ENCODE measurements at regions not wholly inside any gene's neighbourhood (a gene's known extent, or its start where the extent isn't known, plus 50 kb on each side); places are given as distances from the start of the nearest gene placed in this dataset.

DNA sequence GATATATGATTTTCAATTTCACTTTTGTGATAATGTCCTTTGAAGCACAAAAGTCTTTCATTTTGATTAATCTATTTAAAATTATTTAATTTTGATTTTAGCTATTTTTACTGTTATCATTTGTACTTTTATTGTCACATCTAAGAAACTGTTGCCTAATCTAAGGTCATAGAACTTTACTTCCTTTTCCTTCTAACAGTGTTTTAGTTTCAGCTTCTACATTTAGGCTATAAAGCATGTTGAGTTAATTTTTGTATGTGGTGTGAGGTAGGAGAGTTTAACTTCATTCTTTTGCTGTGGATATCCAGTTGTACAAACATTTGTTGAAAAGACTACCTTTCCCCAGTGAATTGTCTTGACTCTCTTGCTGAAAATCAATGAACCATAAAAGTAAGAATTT is 204.5 kb downstream of the TM2D1 start:
- DNase-seq, result no peak

DNA sequence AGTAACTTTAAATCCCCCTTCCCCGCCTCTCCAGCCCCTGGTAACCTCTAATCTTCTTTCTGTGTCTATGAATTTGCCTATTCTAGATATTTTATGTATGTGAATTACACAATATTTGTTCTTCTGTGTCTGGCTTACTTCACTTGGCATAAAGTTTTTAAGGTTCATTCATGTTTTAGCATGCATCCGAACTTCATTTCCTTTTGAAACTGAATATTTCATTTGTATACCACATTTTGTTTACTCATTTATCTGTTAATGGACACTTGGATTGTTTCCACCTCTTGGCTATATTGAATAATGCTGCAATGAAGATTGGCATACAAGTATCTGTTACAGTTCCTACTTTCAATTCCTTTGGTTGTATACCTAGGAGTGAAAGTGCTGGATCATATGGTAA is 205.3 kb downstream of the TM2D1 start:
- DNase-seq, result no peak

DNA sequence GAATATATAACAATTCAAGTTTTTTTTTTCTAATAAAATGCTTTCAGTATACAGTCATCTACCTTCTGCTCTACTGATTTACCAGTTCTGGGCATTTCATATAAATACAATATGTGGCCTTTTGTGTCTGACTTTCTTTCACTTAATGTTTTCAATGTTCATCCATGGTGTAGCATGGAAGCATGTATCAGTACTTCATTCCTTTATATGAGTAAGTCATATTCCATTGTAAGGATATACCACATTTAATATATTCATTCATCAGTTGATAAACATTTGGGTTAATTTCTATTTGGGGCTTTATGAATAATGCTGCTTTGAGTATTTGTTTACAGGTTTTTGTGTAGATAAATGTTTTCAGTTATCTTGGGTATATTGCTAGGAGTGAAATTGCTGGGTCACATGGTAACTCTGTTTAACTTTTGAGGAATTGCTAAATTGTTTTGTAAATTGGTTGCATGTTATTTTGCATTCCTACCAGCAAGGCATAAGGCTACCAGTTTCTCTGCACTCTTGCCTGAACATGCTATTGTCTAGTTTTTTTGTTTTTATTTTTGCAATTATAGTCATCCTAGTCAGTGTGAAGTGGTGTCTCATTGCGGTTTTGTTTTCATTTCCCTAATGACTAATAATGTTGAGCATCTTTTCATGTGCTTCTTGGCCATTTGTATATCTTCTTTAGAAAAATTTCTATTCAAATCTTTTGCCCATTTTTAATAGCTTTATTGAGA is 206.1 kb downstream of the TM2D1 start:
- DNase-seq, result no peak

DNA sequence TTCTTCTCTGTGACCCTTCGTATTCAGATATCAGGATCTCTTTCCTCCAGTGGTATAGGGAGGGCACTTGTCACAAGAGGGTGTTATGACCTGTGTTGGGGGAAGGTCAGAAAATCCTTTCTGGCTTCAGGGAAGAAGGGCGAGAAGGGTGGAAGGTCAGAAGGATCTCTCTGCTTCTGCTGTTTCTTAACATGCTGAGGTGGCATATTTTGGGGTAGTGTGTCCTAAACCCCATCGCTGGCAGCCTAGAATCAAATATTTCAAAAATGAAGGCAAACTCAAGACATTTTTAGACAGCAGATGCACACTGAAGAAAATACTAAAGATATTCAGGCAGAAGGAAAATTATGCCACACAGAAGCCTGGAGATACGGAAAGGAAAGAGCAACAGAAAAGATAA is 207.6 kb downstream of the TM2D1 start:
- DNase-seq, result no peak

DNA sequence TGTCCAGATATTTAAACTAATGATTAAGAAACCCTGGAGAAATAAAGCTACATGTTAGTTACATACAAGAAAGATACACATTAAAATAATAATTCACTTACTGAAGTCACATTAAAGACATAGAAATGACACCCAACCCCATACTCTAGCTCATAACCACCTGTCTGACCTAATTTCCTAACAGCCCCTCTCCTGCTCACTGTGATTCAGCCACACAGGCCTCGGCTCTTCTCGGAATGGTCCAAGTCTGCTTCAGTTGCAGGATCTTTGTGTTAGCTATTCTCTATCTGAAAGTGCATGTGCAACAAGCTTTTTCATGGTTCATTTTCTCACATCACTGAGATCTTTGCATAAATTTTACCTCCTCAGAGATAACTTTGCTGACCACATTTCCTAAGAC is 209.8 kb downstream of the TM2D1 start:
- DNase-seq, result no peak

All from OCI-M1 (cell line).